Panc1 (cell line): ENCODE measurements at regions not wholly inside any gene's neighbourhood (a gene's known extent, or its start where the extent isn't known, plus 50 kb on each side); places are given as distances from the start of the nearest gene placed in this dataset.

ENCODE experiments used
- ATAC-seq: fragments of 200-7000 bp; cut with Tn5 transposase; 2 replicates; pipeline ENCODE4 v1.9.1; 2020; ENCODE audit warnings: mild to moderate bottlenecking, moderate library complexity
- BruUV-seq: library from RNA; stranded (reverse); fragments of 400-500 nt; replicated peaks from 2 replicates; lab custom pipeline; 2021; lab: Mats Ljungman, UMichigan
- CTCF ChIA-PET: fragments of 300-600 bp; sonication (Branson Sonifier 250); formaldehyde crosslinking; loops from one replicate; lab custom pipeline; 2022; ENCODE audit warnings: antibody characterized with exemption; lab: Charles Lee
- POLR2A ChIA-PET: fragments of 300-600 bp; sonication (Branson Sonifier 250); formaldehyde crosslinking; loops from one replicate; lab custom pipeline; 2022; ENCODE audit warnings: antibody characterized with exemption; lab: Charles Lee
- DNase-seq: peaks from one replicate; pipeline ENCODE4 v3.0.0-alpha.2; 2010; ENCODE audit warnings: low read depth, low spot score
- H3K27ac ChIP-seq: 2 replicates; pipeline ENCODE4 v1.5.1; 2011; ENCODE audit warnings: mild to moderate bottlenecking, low read length, inconsistent platforms
- H3K27me3 ChIP-seq: fragments of 200-500 bp; sonication (Bioruptor generic); 2 replicates; pipeline ENCODE4 v1.6.0; 2014; ENCODE audit warnings: low read length, inconsistent platforms; ENCODE audit not compliant: control insufficient read depth, insufficient read depth
- H3K36me3 ChIP-seq: fragments of 200-500 bp; sonication (Bioruptor generic); 2 replicates; pipeline ENCODE4 v1.5.1; 2014; ENCODE audit warnings: inconsistent platforms, mild to moderate bottlenecking, low read length, moderate library complexity; ENCODE audit not compliant: control insufficient read depth, insufficient read depth
- H3K4me1 ChIP-seq: 2 replicates; pipeline ENCODE4 v1.5.1; 2011; ENCODE audit warnings: inconsistent platforms, mild to moderate bottlenecking, low read length, moderate library complexity; ENCODE audit not compliant: control insufficient read depth, insufficient read depth
- H3K4me3 ChIP-seq, 2 experiments: 2 replicates each; pipeline ENCODE4 v1.5.1; 2011 to 2012; ENCODE audit warnings: low read depth in 2 of 2, low read length in 2 of 2, mild to moderate bottlenecking in 2 of 2, inconsistent platforms in 1 of 2, moderate library complexity in 1 of 2
- H3K9me3 ChIP-seq: fragments of 200-500 bp; sonication (Bioruptor generic); 2 replicates; pipeline ENCODE4 v1.5.1; 2014; ENCODE audit warnings: low read depth, mild to moderate bottlenecking, inconsistent platforms, low read length, moderate library complexity; ENCODE audit not compliant: control insufficient read depth, insufficient read depth
- CTCF ChIP-seq: fragments of 450-650 bp; IDR thresholded peaks from 2 replicates; pipeline ENCODE4 v1.5.1; 2017; ENCODE audit warnings: mild to moderate bottlenecking
- POLR2AphosphoS5 ChIP-seq: IDR thresholded peaks from 2 replicates; pipeline ENCODE4 v1.6.1; 2012; ENCODE audit warnings: mild to moderate bottlenecking, low read depth, low read length, moderate library complexity
- REST ChIP-seq, 2 experiments: IDR thresholded peaks; 2 replicates each; pipeline ENCODE4 v1.6.1; 2011 to 2012; ENCODE audit warnings: low read depth in 2 of 2, control low read depth in 1 of 2, low read length in 1 of 2, mild to moderate bottlenecking in 1 of 2, moderate library complexity in 1 of 2; ENCODE audit not compliant: insufficient read depth in 1 of 2
- SIN3A ChIP-seq: IDR thresholded peaks from 2 replicates; pipeline ENCODE4 v1.6.1; 2012; ENCODE audit warnings: low read depth, mild to moderate bottlenecking, low read length, moderate library complexity, borderline replicate concordance; ENCODE audit not compliant: insufficient read depth
- TCF7L2 ChIP-seq: IDR thresholded peaks from 2 replicates; pipeline ENCODE4 v1.6.1; 2011; ENCODE audit warnings: mild to moderate bottlenecking, low read depth, low read length, inconsistent platforms
- in situ Hi-C: cut with HindIII; loops from 2 replicates; pipeline ENCODE4 v1.10.0; 2016; ENCODE audit warnings: low sequenced_read_pairs, low pct_unique_long_range_greater_than_20kb
- intact Hi-C: fragments of 100-400 bp; cut with micrococcal nuclease; formaldehyde crosslinking; loops from one replicate; pipeline ENCODE4 v1.10.0; 2022; ENCODE audit not compliant: unreplicated experiment

- no peak for DNase-seq
- TF ChIP-seq SIN3A (no peak), CTCF (no peak), POLR2AphosphoS5 (no peak)
- H3K4me1 ChIP-seq: no peaks in the 10 kb centered on the region
- H3K27me3 ChIP-seq: no peaks in the 10 kb centered on the region
- H3K27ac ChIP-seq: no peak overlapping the region
- in situ Hi-C loops: no loop called here
- intact Hi-C loops: no loop called here
- H3K4me3 ChIP-seq: no peak overlapping the region
- ChIA-PET CTCF (no interaction called here), POLR2A (no interaction called here)
- ATAC-seq: no peak
- H3K9me3 ChIP-seq: no peaks in the 10 kb centered on the region
- BruUV-seq: no TSS peak
- H3K36me3 ChIP-seq: no peaks in the 10 kb centered on the region
Measured at GRCh38 chr10:25687521-25687920, 246.5 kb upstream of the MYO3A start.

DNA sequence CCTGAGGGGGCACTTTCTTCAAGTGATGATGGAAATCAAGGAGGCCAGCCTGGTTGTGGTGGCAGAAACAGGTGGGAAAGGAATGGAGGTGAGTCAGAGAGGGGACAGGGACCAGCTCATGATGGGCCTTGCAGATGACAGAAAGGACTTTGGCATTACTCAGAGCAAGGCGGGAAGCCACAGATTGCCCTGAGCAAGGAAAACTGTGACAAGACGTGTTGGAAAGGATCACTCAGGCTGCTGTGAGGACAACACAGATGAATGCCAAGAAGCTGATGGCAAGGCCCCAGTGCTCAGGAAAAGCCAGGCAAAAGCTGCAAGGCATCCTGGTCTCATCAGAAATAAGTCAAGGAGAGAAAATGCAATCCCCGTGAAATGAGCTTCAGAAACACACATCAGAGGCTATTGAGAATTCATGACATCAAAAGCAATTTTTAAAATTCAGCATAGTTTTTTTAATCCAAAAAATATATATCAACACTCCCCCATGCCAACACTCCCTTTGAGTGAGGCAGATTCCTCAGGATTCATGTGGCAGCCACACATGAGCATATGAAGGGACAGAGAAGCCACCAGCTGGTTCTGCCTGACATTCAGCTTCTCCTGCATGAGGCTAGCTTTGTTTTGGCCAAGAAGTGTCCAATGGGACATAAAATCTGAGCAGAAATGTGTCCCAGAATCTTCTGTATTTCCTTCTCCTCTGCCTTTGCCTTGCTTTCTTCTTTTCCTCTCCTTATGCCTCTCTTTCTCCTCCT, 244.5 kb upstream of the MYO3A start:
- H3K27ac ChIP-seq: no peak overlapping the region
- H3K36me3 ChIP-seq: no peaks in the 10 kb centered on the region
- ChIA-PET POLR2A (no interaction called here), CTCF (no interaction called here)
- no peak overlapping the region for H3K4me3 ChIP-seq
- no peak for TF ChIP-seq POLR2AphosphoS5
- TF ChIP-seq TCF7L2: no peak
- no peak for TF ChIP-seq REST (IDR thresholded peaks at IDR 0.05; ENCODE audit: insufficient read depth in 1 of 2, low read depth in 2 of 2, low read length in 1 of 2)
- no peak for TF ChIP-seq CTCF
- TF ChIP-seq SIN3A: no peak
- BruUV-seq: no TSS peak
- intact Hi-C loops (no loop called here), in situ Hi-C loops (no loop called here)
- no peaks in the 10 kb centered on the region for H3K9me3 ChIP-seq
- DNase-seq: no peak
- no peaks in the 10 kb centered on the region for H3K4me1 ChIP-seq
- ATAC-seq: no peak
- no peaks in the 10 kb centered on the region for H3K27me3 ChIP-seq
